IMR-90 (cell line): ENCODE measurements at regions not wholly inside any gene's neighbourhood (a gene's known extent, or its start where the extent isn't known, plus 50 kb on each side); places are given as distances from the start of the nearest gene placed in this dataset.

Experiments used
- ATAC-seq: fragments of 200-7000 bp; cut with Tn5 transposase; 2 replicates; pipeline ENCODE4 v1.9.1; 2020; ENCODE audit warnings: low read depth, mild to moderate bottlenecking, moderate library complexity
- BruUV-seq: library from RNA; stranded (reverse); fragments of 400-500 nt; replicated peaks from 2 replicates; lab custom pipeline; 2021; lab: Mats Ljungman, UMichigan
- CTCF ChIA-PET: fragments of 300-600 bp; formaldehyde crosslinking; extraction: SDS; loops from one replicate; lab custom pipeline; 2021; ENCODE audit warnings: antibody characterized with exemption; lab: Yijun Ruan, JAX
- POLR2A ChIA-PET: fragments of 300-600 bp; sonication (Branson Sonifier 250); formaldehyde crosslinking; loops from one replicate; lab custom pipeline; 2022; ENCODE audit warnings: antibody characterized with exemption; ENCODE audit not compliant: unreplicated experiment; lab: Charles Lee
- DNase-seq: peaks from one replicate; pipeline ENCODE4 v3.0.0; 2013
- H2AFZ ChIP-seq: replicated peaks from 2 replicates; pipeline ENCODE3; 2013; ENCODE audit warnings: low read length, mild to moderate bottlenecking; ENCODE audit not compliant: poor library complexity
- H2AK5ac ChIP-seq: 2 replicates; pipeline ENCODE4 v1.6.1; 2013; ENCODE audit warnings: low read depth, low read length, inconsistent platforms
- H2AK9ac ChIP-seq: replicated peaks from 2 replicates; pipeline ENCODE3; 2013; ENCODE audit warnings: mild to moderate bottlenecking, low read depth, low read length, moderate library complexity; ENCODE audit not compliant: poor library complexity
- H2BK120ac ChIP-seq: 2 replicates; pipeline ENCODE4 v1.6.1; 2013; ENCODE audit warnings: low read depth, low read length, inconsistent platforms
- H2BK15ac ChIP-seq: 3 replicates; pipeline ENCODE4 v1.6.1; 2013; ENCODE audit warnings: low read depth, low read length, inconsistent platforms
- H2BK20ac ChIP-seq: 2 replicates; pipeline ENCODE4 v1.6.1; 2013; ENCODE audit warnings: low read depth, mild to moderate bottlenecking, inconsistent platforms, low read length, moderate library complexity
- H2BK5ac ChIP-seq: 2 replicates; pipeline ENCODE4 v1.6.1; 2013; ENCODE audit warnings: mild to moderate bottlenecking, low read depth, low read length, inconsistent platforms; ENCODE audit not compliant: poor library complexity, severe bottlenecking
- H3K14ac ChIP-seq: replicated peaks from 2 replicates; pipeline ENCODE4 v1.6.1; 2013; ENCODE audit warnings: low read depth, low read length, inconsistent platforms
- H3K18ac ChIP-seq: 2 replicates; pipeline ENCODE4 v1.6.1; 2013; ENCODE audit warnings: low read depth, low read length, control low read depth
- H3K23ac ChIP-seq: 2 replicates; pipeline ENCODE4 v1.6.1; 2013; ENCODE audit warnings: low read depth, low read length, inconsistent platforms
- H3K27ac ChIP-seq: 2 replicates; pipeline ENCODE4 v1.5.1; 2013; ENCODE audit warnings: mild to moderate bottlenecking, control low read depth, low read length; ENCODE audit not compliant: insufficient read depth
- H3K27me3 ChIP-seq: 2 replicates; pipeline ENCODE4 v1.6.1; 2013; ENCODE audit warnings: low read length; ENCODE audit not compliant: control insufficient read depth, insufficient read depth
- H3K36me3 ChIP-seq: 2 replicates; pipeline ENCODE4 v1.6.1; 2013; ENCODE audit warnings: low read length, mixed read lengths; ENCODE audit not compliant: control insufficient read depth, insufficient read depth
- H3K4ac ChIP-seq: 2 replicates; pipeline ENCODE4 v1.6.1; 2013; ENCODE audit warnings: low read depth, low read length, inconsistent platforms
- H3K4me1 ChIP-seq: 2 replicates; pipeline ENCODE4 v1.6.1; 2013; ENCODE audit warnings: low read length, mixed read lengths; ENCODE audit not compliant: control insufficient read depth, insufficient read depth
- H3K4me2 ChIP-seq: 2 replicates; pipeline ENCODE4 v1.6.1; 2013; ENCODE audit warnings: low read depth, mild to moderate bottlenecking, control low read depth, low read length, moderate library complexity
- H3K4me3 ChIP-seq: 2 replicates; pipeline ENCODE4 v1.5.1; 2013; ENCODE audit warnings: low read depth, mild to moderate bottlenecking, control low read depth, low read length, moderate library complexity; ENCODE audit not compliant: insufficient read depth
- H3K56ac ChIP-seq: 2 replicates; pipeline ENCODE4 v1.6.1; 2013; ENCODE audit warnings: low read length, inconsistent platforms; ENCODE audit not compliant: insufficient read depth; ENCODE audit errors: extremely low read depth
- H3K79me1 ChIP-seq, 2 experiments: 2 replicates each; pipeline ENCODE4 v1.6.1; 2013; ENCODE audit warnings: low read length in 2 of 2, inconsistent platforms in 1 of 2, low read depth in 1 of 2
- H3K9ac ChIP-seq: 2 replicates; pipeline ENCODE4 v1.6.1; 2013; ENCODE audit warnings: low read depth, low read length, control low read depth
- H3K9me1 ChIP-seq: 2 replicates; pipeline ENCODE4 v1.6.1; 2013; ENCODE audit warnings: low read length, inconsistent platforms; ENCODE audit not compliant: insufficient read depth
- H3K9me3 ChIP-seq: 2 replicates; pipeline ENCODE4 v1.6.1; 2013; ENCODE audit warnings: low read length; ENCODE audit not compliant: control insufficient read depth, insufficient read depth
- H4K20me1 ChIP-seq: 2 replicates; pipeline ENCODE4 v1.6.1; 2013; ENCODE audit warnings: low read length, inconsistent platforms; ENCODE audit not compliant: insufficient read depth
- H4K5ac ChIP-seq: 2 replicates; pipeline ENCODE4 v1.6.1; 2013; ENCODE audit warnings: mild to moderate bottlenecking, low read depth, low read length, control low read depth
- H4K8ac ChIP-seq, 2 experiments: 2 replicates each; pipeline ENCODE4 v1.6.1; 2013; ENCODE audit warnings: low read depth in 2 of 2, low read length in 2 of 2, control low read depth in 1 of 2, inconsistent platforms in 1 of 2
- H4K91ac ChIP-seq: 2 replicates; pipeline ENCODE4 v1.6.1; 2013; ENCODE audit warnings: low read depth, low read length, inconsistent platforms; ENCODE audit not compliant: insufficient read depth
- BHLHE40 ChIP-seq: fragments of 150-350 bp; IDR thresholded peaks from 2 replicates; pipeline ENCODE4 v1.6.1; 2016; ENCODE audit warnings: mild to moderate bottlenecking, low read depth, low read length
- CEBPB ChIP-seq: IDR thresholded peaks from 2 replicates; pipeline ENCODE4 v1.6.1; 2012; ENCODE audit warnings: low read depth, low read length, improper control_type of control experiment
- CHD1 ChIP-seq: IDR thresholded peaks from 2 replicates; pipeline ENCODE4 v1.6.1; 2012; ENCODE audit warnings: low read depth, low read length, improper control_type of control experiment
- FOS ChIP-seq: fragments of 150-350 bp; IDR thresholded peaks from 2 replicates; pipeline ENCODE4 v1.6.1; 2016; ENCODE audit warnings: low read depth, low read length
- MAFK ChIP-seq: IDR thresholded peaks from 2 replicates; pipeline ENCODE4 v1.6.1; 2012; ENCODE audit warnings: low read depth, low read length, improper control_type of control experiment
- MAZ ChIP-seq: IDR thresholded peaks from 2 replicates; pipeline ENCODE4 v1.6.1; 2012; ENCODE audit warnings: low read depth, mild to moderate bottlenecking, low read length, improper control_type of control experiment, moderate library complexity, borderline replicate concordance
- MXI1 ChIP-seq: IDR thresholded peaks from 2 replicates; pipeline ENCODE4 v1.6.1; 2012; ENCODE audit warnings: low read depth, mild to moderate bottlenecking, low read length, moderate library complexity, borderline replicate concordance
- NFE2L2 ChIP-seq: fragments of 150-350 bp; IDR thresholded peaks from 2 replicates; pipeline ENCODE4 v1.6.1; 2016; ENCODE audit warnings: low read depth, mild to moderate bottlenecking, low read length
- POLR2A ChIP-seq: IDR thresholded peaks from 2 replicates; pipeline ENCODE4 v1.6.1; 2012; ENCODE audit warnings: mild to moderate bottlenecking, low read depth, low read length
- RAD21 ChIP-seq: IDR thresholded peaks from 2 replicates; pipeline ENCODE4 v1.6.1; 2012; ENCODE audit warnings: low read length, improper control_type of control experiment
- RCOR1 ChIP-seq: IDR thresholded peaks from 2 replicates; pipeline ENCODE4 v1.6.1; 2012; ENCODE audit warnings: mild to moderate bottlenecking, low read length, improper control_type of control experiment; ENCODE audit not compliant: insufficient replicate concordance
- RFX5 ChIP-seq: IDR thresholded peaks from 2 replicates; pipeline ENCODE4 v1.8.0; 2012; ENCODE audit warnings: low read depth, mild to moderate bottlenecking, low read length, moderate library complexity
- SMC3 ChIP-seq: fragments of 150-350 bp; IDR thresholded peaks from 2 replicates; pipeline ENCODE4 v1.6.1; 2016; ENCODE audit warnings: low read depth, mild to moderate bottlenecking, antibody characterized with exemption, low read length, moderate library complexity
- WGBS, 2 experiments: methylation state at CpG; one replicate each; pipeline versions ENCODE4 v1.1.5 to v1.1.7; 2013; ENCODE audit warnings: missing lambda C conversion rate in 2 of 2; ENCODE audit not compliant: insufficient read length in 1 of 2; ENCODE audit errors: extremely low coverage in 2 of 2; 5-methylcytosine and 5-hydroxymethylcytosine counted together
- dilution Hi-C: fragments of 300-500 bp; cut with HindIII; formaldehyde crosslinking; loops from one replicate; pipeline ENCODE4 v1.14.3; 2018; ENCODE audit warnings: low sequenced_read_pairs; ENCODE audit not compliant: unreplicated experiment
- in situ Hi-C: fragments of 300-500 bp; cut with MboI; formaldehyde crosslinking; loops from 3 replicates; pipeline ENCODE4 v1.14.3; 2019; ENCODE audit warnings: low sequenced_read_pairs, inconsistent platforms, mixed read lengths
- intact Hi-C: fragments of 100-400 bp; cut with micrococcal nuclease; formaldehyde crosslinking; loops from 2 replicates; pipeline ENCODE4 v1.10.0; 2022
- TF ChIP-seq, protein P1 (sequence below): conservative IDR thresholded peaks from 2 replicates; pipeline ENCODE4 v1.5.1; 2012; ENCODE audit warnings: mild to moderate bottlenecking, low read depth, low read length, improper control_type of control experiment
- TF ChIP-seq, protein P2 (sequence below): fragments of 150-350 bp; IDR thresholded peaks from 2 replicates; pipeline ENCODE4 v1.6.1; 2017; ENCODE audit warnings: mild to moderate bottlenecking, antibody characterized with exemption, low read length, low read depth
- TF ChIP-seq, protein P3 (sequence below): fragments of 150-350 bp; IDR thresholded peaks from 2 replicates; pipeline ENCODE4 v1.6.1; 2016; ENCODE audit warnings: low read depth, mild to moderate bottlenecking, low read length, moderate library complexity, borderline replicate concordance

DNA sequence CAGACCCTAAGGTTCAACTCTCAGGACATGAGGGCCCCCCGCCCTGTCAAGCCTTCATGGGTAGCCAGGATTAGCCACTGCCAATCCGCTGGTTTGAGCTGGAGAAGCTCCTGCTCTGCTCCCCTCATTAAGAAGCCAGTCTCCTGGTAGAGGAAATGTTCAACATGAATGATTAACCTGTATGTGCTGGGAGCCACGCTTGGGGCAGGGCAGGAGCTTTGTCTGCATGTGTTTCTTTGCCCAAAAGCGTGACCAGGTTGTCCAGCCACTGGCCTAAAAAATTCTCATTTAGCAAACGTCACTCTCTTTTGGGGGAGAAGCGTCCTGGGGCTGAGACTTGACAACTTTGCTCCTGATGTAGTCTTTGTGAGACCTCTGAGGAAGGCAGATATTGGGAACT is 96.5 kb downstream of the RRAGC start:
- Histone ChIP-seq H2BK120ac (no peak overlapping the region), H3K79me1 (no peaks in the 10 kb centered on the region), H3K4me1 (no peaks in the 10 kb centered on the region), H3K4me2 (no peak overlapping the region), H2AFZ (no peak overlapping the region), H4K20me1 (no peaks in the 10 kb centered on the region), H3K56ac (no peak overlapping the region), H4K5ac (no peak overlapping the region), H3K23ac (no peak overlapping the region), H3K9me3 (no peaks in the 10 kb centered on the region), H3K9me1 (no peaks in the 10 kb centered on the region), H2AK5ac (no peak overlapping the region), H3K18ac (no peak overlapping the region), H3K9ac (no peak overlapping the region), H3K27me3 (0 out of 2 replicates have a peak, but pooled peaks cover 2% of the 10 kb centered on the region), H4K8ac (no peak overlapping the region), H2BK20ac (no peak overlapping the region), H2BK5ac (no peak overlapping the region), H2BK15ac (no peak overlapping the region), H3K4ac (no peak overlapping the region), H4K91ac (no peak overlapping the region), H2AK9ac (no peak overlapping the region), H3K27ac (no peak overlapping the region), H3K36me3 (no peaks in the 10 kb centered on the region), H3K14ac (no peak overlapping the region), H3K4me3 (no peak overlapping the region)
- dilution Hi-C loops, result no loop called here
- ChIA-PET POLR2A (no interaction called here), CTCF (interaction anchor here (0.6 kb wide), 1 partner anchor 8 kb away, joined by 4 read pairs; no protein-coding TSS in a partner anchor)
- DNase-seq (no peak), ATAC-seq (no peak)
- BruUV-seq, result no TSS peak
- in situ Hi-C loops, result no loop called here
- no CpG with 5 or more reads among the region's 6 CpGs for WGBS, 2 experiments
- TF ChIP-seq RCOR1, result no peak
- TF ChIP-seq, protein P1, sequence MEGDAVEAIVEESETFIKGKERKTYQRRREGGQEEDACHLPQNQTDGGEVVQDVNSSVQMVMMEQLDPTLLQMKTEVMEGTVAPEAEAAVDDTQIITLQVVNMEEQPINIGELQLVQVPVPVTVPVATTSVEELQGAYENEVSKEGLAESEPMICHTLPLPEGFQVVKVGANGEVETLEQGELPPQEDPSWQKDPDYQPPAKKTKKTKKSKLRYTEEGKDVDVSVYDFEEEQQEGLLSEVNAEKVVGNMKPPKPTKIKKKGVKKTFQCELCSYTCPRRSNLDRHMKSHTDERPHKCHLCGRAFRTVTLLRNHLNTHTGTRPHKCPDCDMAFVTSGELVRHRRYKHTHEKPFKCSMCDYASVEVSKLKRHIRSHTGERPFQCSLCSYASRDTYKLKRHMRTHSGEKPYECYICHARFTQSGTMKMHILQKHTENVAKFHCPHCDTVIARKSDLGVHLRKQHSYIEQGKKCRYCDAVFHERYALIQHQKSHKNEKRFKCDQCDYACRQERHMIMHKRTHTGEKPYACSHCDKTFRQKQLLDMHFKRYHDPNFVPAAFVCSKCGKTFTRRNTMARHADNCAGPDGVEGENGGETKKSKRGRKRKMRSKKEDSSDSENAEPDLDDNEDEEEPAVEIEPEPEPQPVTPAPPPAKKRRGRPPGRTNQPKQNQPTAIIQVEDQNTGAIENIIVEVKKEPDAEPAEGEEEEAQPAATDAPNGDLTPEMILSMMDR, result no peak
- no peak for TF ChIP-seq NFE2L2
- TF ChIP-seq SMC3, result no peak
- no peak for TF ChIP-seq POLR2A
- TF ChIP-seq FOS, result no peak
- no peak for TF ChIP-seq MAZ
- TF ChIP-seq RFX5, result no peak
- TF ChIP-seq BHLHE40, result no peak
- TF ChIP-seq MXI1, result no peak
- TF ChIP-seq MAFK, result no peak
- TF ChIP-seq, protein P2, sequence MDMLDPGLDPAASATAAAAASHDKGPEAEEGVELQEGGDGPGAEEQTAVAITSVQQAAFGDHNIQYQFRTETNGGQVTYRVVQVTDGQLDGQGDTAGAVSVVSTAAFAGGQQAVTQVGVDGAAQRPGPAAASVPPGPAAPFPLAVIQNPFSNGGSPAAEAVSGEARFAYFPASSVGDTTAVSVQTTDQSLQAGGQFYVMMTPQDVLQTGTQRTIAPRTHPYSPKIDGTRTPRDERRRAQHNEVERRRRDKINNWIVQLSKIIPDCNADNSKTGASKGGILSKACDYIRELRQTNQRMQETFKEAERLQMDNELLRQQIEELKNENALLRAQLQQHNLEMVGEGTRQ, result no peak
- TF ChIP-seq RAD21, result no peak
- TF ChIP-seq, protein P3, sequence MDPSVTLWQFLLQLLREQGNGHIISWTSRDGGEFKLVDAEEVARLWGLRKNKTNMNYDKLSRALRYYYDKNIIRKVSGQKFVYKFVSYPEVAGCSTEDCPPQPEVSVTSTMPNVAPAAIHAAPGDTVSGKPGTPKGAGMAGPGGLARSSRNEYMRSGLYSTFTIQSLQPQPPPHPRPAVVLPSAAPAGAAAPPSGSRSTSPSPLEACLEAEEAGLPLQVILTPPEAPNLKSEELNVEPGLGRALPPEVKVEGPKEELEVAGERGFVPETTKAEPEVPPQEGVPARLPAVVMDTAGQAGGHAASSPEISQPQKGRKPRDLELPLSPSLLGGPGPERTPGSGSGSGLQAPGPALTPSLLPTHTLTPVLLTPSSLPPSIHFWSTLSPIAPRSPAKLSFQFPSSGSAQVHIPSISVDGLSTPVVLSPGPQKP, result no peak
- no peak for TF ChIP-seq CEBPB
- TF ChIP-seq CHD1, result no peak
- intact Hi-C loops, result no loop called here
